Activated CD8-positive, alpha-beta memory T cell treated with anti-CD3 and anti-CD28 coated beads, Interleukin-2, amount 10 ng/mL, durations not matched to agents 7 days and 5 days (primary cell): ENCODE measurements at regions not wholly inside any gene's neighbourhood (a gene's known extent, or its start where the extent isn't known, plus 50 kb on each side); places are given as distances from the start of the nearest gene placed in this dataset.

Experiments
- ATAC-seq: fragments of 150-1000 bp; cut with Tn5 transposase; one replicate; pipeline ENCODE4 v1.10.0; 2021; ENCODE audit warnings: moderate library complexity
- CTCF ChIA-PET: fragments of 350-600 bp; sonication (Branson Sonifier 250); formaldehyde crosslinking; loops from one replicate; lab custom pipeline; 2021; ENCODE audit warnings: antibody characterized with exemption; lab: Charles Lee
- DNase-seq: peaks from one replicate; pipeline ENCODE4 v3.0.0-alpha.2; 2020
- H3K27ac Mint-ChIP-seq: one replicate; pipeline ENCODE4 v1.8.0; 2021; ENCODE audit warnings: mild to moderate bottlenecking, mixed read lengths
- H3K27me3 Mint-ChIP-seq: one replicate; pipeline ENCODE4 v1.8.0; 2021; ENCODE audit warnings: mixed read lengths
- H3K36me3 Mint-ChIP-seq: one replicate; pipeline ENCODE4 v1.8.0; 2021; ENCODE audit warnings: mild to moderate bottlenecking, mixed read lengths
- H3K4me1 Mint-ChIP-seq: one replicate; pipeline ENCODE4 v1.8.0; 2021; ENCODE audit warnings: mixed read lengths
- H3K4me3 Mint-ChIP-seq: one replicate; pipeline ENCODE4 v1.8.0; 2021; ENCODE audit warnings: mild to moderate bottlenecking, moderate library complexity, mixed read lengths
- H3K9me3 Mint-ChIP-seq: one replicate; pipeline ENCODE4 v1.8.0; 2022; ENCODE audit warnings: low read depth, mixed read lengths

- Mint-ChIP-seq H3K9me3 (no peaks in the 10 kb centered on the region), H3K4me1 (no peaks in the 10 kb centered on the region), H3K27me3 (peaks cover 33% of the 10 kb centered on the region), H3K27ac (no peak overlapping the region), H3K4me3 (no peak overlapping the region), H3K36me3 (no peaks in the 10 kb centered on the region)
- no peak for ATAC-seq
- DNase-seq = no peak
- CTCF ChIA-PET = no interaction called here
Observed at GRCh38 chr3:124075753-124076152, 83.8 kb upstream of the ROPN1 start.

DNA sequence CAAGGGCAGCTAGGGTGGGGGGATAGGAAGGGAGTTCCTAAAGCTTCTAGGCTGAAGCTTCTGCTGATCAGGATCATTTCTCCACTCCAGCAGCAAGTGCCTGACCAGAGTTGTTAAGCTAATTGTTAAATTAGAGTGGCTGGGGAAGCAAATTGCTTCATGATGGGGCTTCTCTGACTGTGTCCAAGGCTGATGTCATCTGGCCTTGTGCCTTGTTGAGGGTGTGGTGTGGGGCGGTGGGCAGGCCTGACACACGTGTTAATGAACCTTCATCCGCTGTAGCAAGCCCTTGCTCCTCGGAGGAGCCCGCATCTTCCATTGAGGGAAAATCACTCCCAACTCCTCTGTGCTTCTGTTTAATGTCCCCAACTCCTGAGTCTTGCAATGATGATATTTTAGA is 84.3 kb upstream of the ROPN1 start:
- Mint-ChIP-seq H3K27me3 (peaks cover 31% of the 10 kb centered on the region), H3K36me3 (no peaks in the 10 kb centered on the region), H3K27ac (no peak overlapping the region), H3K4me3 (no peak overlapping the region), H3K4me1 (no peaks in the 10 kb centered on the region), H3K9me3 (no peaks in the 10 kb centered on the region)
- CTCF ChIA-PET = no interaction called here
- DNase-seq (no peak), ATAC-seq (no peak)

DNA sequence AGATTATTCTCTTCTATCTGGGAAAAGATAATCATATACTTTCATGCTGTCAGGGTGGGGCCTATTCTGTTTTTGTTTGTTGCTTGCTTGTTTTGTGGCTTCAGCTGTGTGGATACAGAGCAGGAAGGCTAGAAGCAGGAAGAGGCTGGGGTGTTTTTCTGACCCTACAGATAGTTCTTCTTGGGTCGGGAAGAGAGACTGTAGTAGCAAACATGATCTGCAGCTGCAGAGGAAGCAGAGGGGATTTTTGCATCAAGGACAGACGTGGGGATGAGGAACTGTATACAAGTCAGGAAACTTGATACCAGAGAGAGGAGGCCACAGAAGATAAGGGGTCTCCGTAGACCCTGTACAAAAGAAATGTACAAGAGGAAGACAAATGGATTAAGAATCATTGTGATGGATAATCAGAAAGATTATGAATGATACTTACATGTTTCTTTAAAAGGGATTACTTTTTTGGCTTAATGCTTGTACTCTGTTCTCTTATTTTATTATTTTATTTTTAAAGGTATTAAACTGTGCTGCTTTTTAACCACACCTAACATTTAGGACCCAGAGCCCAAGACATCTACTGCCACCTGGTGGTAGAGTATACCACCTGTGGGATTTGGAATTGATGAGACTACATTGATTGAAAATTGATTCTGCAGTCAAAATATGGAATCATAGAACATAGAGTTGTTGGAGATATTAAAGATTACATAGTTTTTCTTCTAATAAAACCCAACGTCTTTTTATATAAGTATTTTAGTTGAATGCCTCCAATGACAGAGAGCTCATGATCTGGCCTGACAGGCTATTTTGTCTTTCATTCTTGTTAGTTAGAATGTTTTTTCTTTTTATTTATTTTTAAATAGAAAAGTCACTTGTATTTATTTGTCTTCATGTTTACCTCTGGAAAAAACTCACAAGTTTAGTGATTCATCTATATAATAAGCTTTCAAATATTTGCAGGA is 87.3 kb upstream of the ROPN1 start:
- no peaks in the 10 kb centered on the region for H3K36me3 Mint-ChIP-seq
- no peak overlapping the region for H3K4me3 Mint-ChIP-seq
- ATAC-seq = no peak
- H3K27me3 Mint-ChIP-seq = peaks cover 23% of the 10 kb centered on the region
- H3K4me1 Mint-ChIP-seq = no peaks in the 10 kb centered on the region
- no peak for DNase-seq
- no peaks in the 10 kb centered on the region for H3K9me3 Mint-ChIP-seq
- CTCF ChIA-PET = interaction anchor here (1.0 to 2.0 kb wide), 4 partner anchors 11 to 62 kb away, joined by 3 to 19 read pairs (median 5); partner anchors contain the start of gene KALRN
- H3K27ac Mint-ChIP-seq = no peak overlapping the region

GRCh38 chr3:124079912-124080276 is 88.0 kb upstream of the ROPN1 start:
- no peaks in the 10 kb centered on the region for H3K36me3 Mint-ChIP-seq
- ATAC-seq (no peak), DNase-seq (no peak)
- no peak overlapping the region for H3K4me3 Mint-ChIP-seq
- CTCF ChIA-PET = interaction anchor here (1.0 to 2.0 kb wide), 5 partner anchors 10 to 427 kb away, joined by 3 to 19 read pairs (median 5); partner anchors contain the start of gene KALRN
- no peaks in the 10 kb centered on the region for H3K9me3 Mint-ChIP-seq
- H3K27me3 Mint-ChIP-seq = peaks cover 23% of the 10 kb centered on the region
- no peak overlapping the region for H3K27ac Mint-ChIP-seq
- H3K4me1 Mint-ChIP-seq = no peaks in the 10 kb centered on the region

- H3K27ac Mint-ChIP-seq = no peak overlapping the region
- ATAC-seq (no peak), DNase-seq (no peak)
- H3K4me3 Mint-ChIP-seq = no peak overlapping the region
- no peaks in the 10 kb centered on the region for H3K36me3 Mint-ChIP-seq
- no peaks in the 10 kb centered on the region for H3K4me1 Mint-ChIP-seq
- CTCF ChIA-PET = no interaction called here
- peaks cover 22% of the 10 kb centered on the region for H3K27me3 Mint-ChIP-seq
- H3K9me3 Mint-ChIP-seq = no peaks in the 10 kb centered on the region
Observed at GRCh38 chr3:124082343-124082742, 90.4 kb upstream of the ROPN1 start.

GRCh38 chr3:124084022-124084881 is 92.3 kb upstream of the ROPN1 start:
- H3K4me3 Mint-ChIP-seq = no peak overlapping the region
- H3K36me3 Mint-ChIP-seq = no peaks in the 10 kb centered on the region
- DNase-seq (no peak), ATAC-seq (no peak)
- H3K4me1 Mint-ChIP-seq = no peaks in the 10 kb centered on the region
- no peaks in the 10 kb centered on the region for H3K9me3 Mint-ChIP-seq
- no peak overlapping the region for H3K27ac Mint-ChIP-seq
- CTCF ChIA-PET = interaction anchor here (1.0 kb wide), 1 partner anchor 51 kb away, joined by 3 read pairs; the partner anchor contains the start of gene KALRN
- peaks cover 22% of the 10 kb centered on the region for H3K27me3 Mint-ChIP-seq

DNA sequence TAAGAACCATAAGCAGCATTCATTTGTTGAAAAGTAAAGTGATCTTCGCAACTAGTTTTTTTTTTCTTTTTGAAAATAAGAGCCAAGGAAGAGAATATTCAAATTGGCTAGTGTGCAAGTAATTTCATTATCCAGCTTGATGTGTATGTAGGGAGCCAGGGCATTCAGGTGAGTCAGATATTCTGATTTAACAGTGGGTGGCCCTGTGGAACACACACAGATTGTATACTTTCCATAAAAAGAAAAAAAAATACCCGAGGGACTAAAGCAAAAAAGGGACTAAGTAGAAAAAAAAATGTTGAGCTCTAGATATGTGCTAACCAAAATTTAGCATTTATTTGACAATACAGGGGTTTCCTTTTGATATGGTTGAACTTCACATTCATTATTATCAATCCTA is 96.9 kb upstream of the ROPN1 start:
- Mint-ChIP-seq H3K4me3 (no peak overlapping the region), H3K27ac (no peak overlapping the region), H3K27me3 (peaks cover 20% of the 10 kb centered on the region), H3K4me1 (no peaks in the 10 kb centered on the region), H3K9me3 (no peaks in the 10 kb centered on the region), H3K36me3 (no peaks in the 10 kb centered on the region)
- ATAC-seq = no peak
- no peak for DNase-seq
- CTCF ChIA-PET = interaction anchor here (0.6 kb wide), 1 partner anchor 41 kb away, joined by 3 read pairs; no protein-coding TSS in a partner anchor

DNA sequence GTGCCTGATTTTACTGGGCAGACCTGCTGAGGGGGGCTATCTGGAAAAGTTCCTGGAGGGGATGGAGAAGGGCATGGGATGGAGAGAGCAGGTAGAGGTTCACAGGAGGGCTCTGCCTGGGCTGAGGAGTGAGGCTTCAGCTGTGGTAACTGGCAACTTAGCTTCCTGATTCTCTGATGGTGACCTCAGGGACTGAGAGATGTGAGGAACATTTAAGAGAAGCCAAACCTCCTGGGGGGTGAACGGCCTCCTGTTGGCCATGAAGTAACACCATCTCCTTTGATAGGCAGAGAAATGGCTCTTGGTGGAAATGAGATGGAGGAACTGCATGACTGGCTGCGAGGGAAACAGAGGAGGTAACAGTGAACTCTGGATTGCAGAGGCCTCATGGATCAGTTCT is 97.3 kb upstream of the ROPN1 start:
- DNase-seq (no peak), ATAC-seq (no peak)
- Mint-ChIP-seq H3K4me3 (no peak overlapping the region), H3K27me3 (peaks cover 20% of the 10 kb centered on the region), H3K27ac (no peak overlapping the region), H3K9me3 (no peaks in the 10 kb centered on the region), H3K36me3 (no peaks in the 10 kb centered on the region), H3K4me1 (no peaks in the 10 kb centered on the region)
- CTCF ChIA-PET = interaction anchor here (0.6 to 1.4 kb wide), 2 partner anchors 9 to 42 kb away, joined by 3 to 6 read pairs; no protein-coding TSS in a partner anchor

GRCh38 chr3:124091716-124092115 is 99.8 kb upstream of the ROPN1 start:
- H3K4me1 Mint-ChIP-seq = no peaks in the 10 kb centered on the region
- H3K27ac Mint-ChIP-seq = no peak overlapping the region
- ATAC-seq = no peak
- no peak for DNase-seq
- CTCF ChIA-PET = no interaction called here
- no peaks in the 10 kb centered on the region for H3K9me3 Mint-ChIP-seq
- H3K27me3 Mint-ChIP-seq = peaks cover 17% of the 10 kb centered on the region
- H3K4me3 Mint-ChIP-seq = no peak overlapping the region
- no peaks in the 10 kb centered on the region for H3K36me3 Mint-ChIP-seq

GRCh38 chr3:124092811-124093210 is 100.9 kb upstream of the ROPN1 start:
- CTCF ChIA-PET = no interaction called here
- Mint-ChIP-seq H3K27ac (no peak overlapping the region), H3K36me3 (no peaks in the 10 kb centered on the region), H3K4me3 (no peak overlapping the region), H3K4me1 (no peaks in the 10 kb centered on the region), H3K9me3 (no peaks in the 10 kb centered on the region), H3K27me3 (peaks cover 15% of the 10 kb centered on the region)
- ATAC-seq (no peak), DNase-seq (no peak)

DNA sequence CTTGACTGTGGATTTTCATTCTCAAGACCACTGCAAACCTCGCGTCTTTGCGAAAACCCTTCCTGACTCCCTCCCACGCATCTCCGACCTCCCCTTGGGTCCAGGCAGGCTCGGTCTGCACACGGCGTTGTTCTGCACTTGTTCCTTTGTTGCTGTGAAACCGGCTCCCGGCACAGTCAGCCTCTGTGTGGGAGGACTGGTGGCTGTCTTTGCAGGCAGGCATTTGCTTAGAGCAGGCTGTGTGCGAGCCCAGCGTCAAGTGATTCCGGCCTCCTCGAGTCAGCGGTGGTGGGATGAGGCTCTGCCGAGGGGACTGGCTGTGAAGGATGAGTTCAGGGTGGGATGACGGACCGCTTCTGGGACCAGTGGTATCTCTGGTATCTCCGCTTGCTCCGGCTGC is 102.6 kb upstream of the ROPN1 start:
- no peaks in the 10 kb centered on the region for H3K9me3 Mint-ChIP-seq
- ATAC-seq = no peak
- H3K4me3 Mint-ChIP-seq = no peak overlapping the region
- no peaks in the 10 kb centered on the region for H3K4me1 Mint-ChIP-seq
- CTCF ChIA-PET = no interaction called here
- H3K36me3 Mint-ChIP-seq = no peaks in the 10 kb centered on the region
- H3K27ac Mint-ChIP-seq = no peak overlapping the region
- peaks cover 13% of the 10 kb centered on the region for H3K27me3 Mint-ChIP-seq
- DNase-seq = no peak

DNA sequence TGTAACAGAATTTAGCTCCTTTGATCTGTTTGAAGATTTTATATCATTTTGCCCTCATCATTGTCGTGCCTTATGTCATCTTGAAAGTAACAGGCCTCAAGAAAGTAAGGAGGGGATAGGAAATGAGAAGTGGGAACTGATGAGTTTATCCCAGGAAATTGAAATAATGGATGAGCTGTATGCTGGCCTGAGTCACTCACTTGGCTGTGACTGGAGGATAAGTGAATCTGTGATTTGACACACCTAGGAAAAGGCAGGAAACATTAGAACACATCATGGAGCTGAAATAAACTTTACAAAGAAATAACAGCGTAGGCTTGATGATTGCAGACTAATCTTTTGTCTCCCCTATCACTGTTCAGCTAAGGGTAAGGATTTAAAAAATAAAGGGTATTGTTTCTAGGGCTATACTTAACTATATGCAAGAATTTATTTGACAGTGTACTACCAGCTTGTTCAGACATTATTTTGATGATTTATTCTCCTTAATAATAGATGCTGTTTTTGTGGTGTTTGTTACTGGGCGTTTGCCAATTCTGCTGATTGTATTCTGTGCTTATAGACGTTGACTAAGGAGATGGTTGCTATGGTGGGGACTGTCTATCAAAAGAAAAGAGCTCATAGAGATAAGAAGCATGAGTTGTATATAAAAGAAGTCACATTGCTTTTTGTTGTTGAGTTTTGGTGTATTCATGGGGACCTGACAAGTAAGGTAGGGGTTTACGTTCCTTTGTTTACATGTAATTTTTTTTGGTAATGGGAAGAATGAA is 105.6 kb upstream of the ROPN1 start:
- peaks cover 18% of the 10 kb centered on the region for H3K27me3 Mint-ChIP-seq
- no peaks in the 10 kb centered on the region for H3K36me3 Mint-ChIP-seq
- DNase-seq (no peak), ATAC-seq (no peak)
- CTCF ChIA-PET = no interaction called here
- no peaks in the 10 kb centered on the region for H3K9me3 Mint-ChIP-seq
- no peak overlapping the region for H3K4me3 Mint-ChIP-seq
- no peak overlapping the region for H3K27ac Mint-ChIP-seq
- H3K4me1 Mint-ChIP-seq = no peaks in the 10 kb centered on the region

- CTCF ChIA-PET = no interaction called here
- no peak overlapping the region for H3K27ac Mint-ChIP-seq
- ATAC-seq (no peak), DNase-seq (no peak)
- H3K9me3 Mint-ChIP-seq = no peaks in the 10 kb centered on the region
- H3K27me3 Mint-ChIP-seq = peaks cover 13% of the 10 kb centered on the region
- no peak overlapping the region for H3K4me3 Mint-ChIP-seq
- no peaks in the 10 kb centered on the region for H3K36me3 Mint-ChIP-seq
- no peaks in the 10 kb centered on the region for H3K4me1 Mint-ChIP-seq
Observed at GRCh38 chr3:124101643-124102042, 109.7 kb upstream of the ROPN1 start.
